CD14-positive monocyte (primary cell): ENCODE measurements at regions not wholly inside any gene's neighbourhood (a gene's known extent, or its start where the extent isn't known, plus 50 kb on each side); places are given as distances from the start of the nearest gene placed in this dataset.

Experiments
- DNase-seq, 3 donors: peaks; one replicate each; pipeline ENCODE4 v3.0.0-alpha.2; 2011 to 2022
- H2AFZ ChIP-seq: 2 replicates; pipeline ENCODE4 v1.6.0; 2012; ENCODE audit warnings: mild to moderate bottlenecking, low read depth, low read length, inconsistent platforms; ENCODE audit not compliant: insufficient read depth, poor library complexity, severe bottlenecking
- H3K27ac ChIP-seq, 2 donors: 1 replicate in 1 of 2; 2 replicates in 1 of 2; pipeline ENCODE4 v1.5.1; 2012 to 2013; ENCODE audit warnings: low read length in 2 of 2, control low read depth in 1 of 2, inconsistent platforms in 1 of 2, low read depth in 1 of 2, mild to moderate bottlenecking in 1 of 2
- H3K27me3 ChIP-seq, 2 donors: one replicate each; pipeline versions ENCODE4 v1.6.0 to v1.6.1; 2011 to 2013; ENCODE audit warnings: low read length in 2 of 2; ENCODE audit not compliant: control insufficient read depth in 2 of 2, insufficient read depth in 2 of 2
- H3K36me3 ChIP-seq, 2 donors: replicated peaks in 1 of 2; 1 replicate in 1 of 2; 2 replicates in 1 of 2; pipeline versions ENCODE4 v1.5.1 to v1.6.1; 2012 to 2013; ENCODE audit warnings: low read length in 2 of 2, control low read depth in 1 of 2, inconsistent platforms in 1 of 2, mild to moderate bottlenecking in 1 of 2; ENCODE audit not compliant: insufficient read depth in 2 of 2, control insufficient read depth in 1 of 2
- H3K4me1 ChIP-seq, 2 donors: 1 replicate in 1 of 2; 2 replicates in 1 of 2; pipeline versions ENCODE4 v1.5.1 to v1.6.1; 2012 to 2013; ENCODE audit warnings: low read length in 2 of 2, control low read depth in 1 of 2, inconsistent platforms in 1 of 2, mild to moderate bottlenecking in 1 of 2, moderate library complexity in 1 of 2; ENCODE audit not compliant: insufficient read depth in 2 of 2, control insufficient read depth in 1 of 2
- H3K4me2 ChIP-seq: replicated peaks from 2 replicates; pipeline ENCODE3; 2012; ENCODE audit warnings: low read length, moderate library complexity, mild to moderate bottlenecking; ENCODE audit not compliant: poor library complexity, severe bottlenecking; ENCODE audit errors: extremely low read depth
- H3K4me3 ChIP-seq, 3 experiments: fragments of 200-600 bp in 1 of 3; sonication (generic) in 1 of 3; replicated peaks in 1 of 3; 1 replicate in 2 of 3; 2 replicates in 1 of 3; pipeline ENCODE4 v1.5.1; 2011 to 2013; ENCODE audit warnings: low read length in 3 of 3, mild to moderate bottlenecking in 3 of 3, control low read depth in 2 of 3, low read depth in 2 of 3, inconsistent platforms in 1 of 3, moderate library complexity in 1 of 3
- H3K79me2 ChIP-seq: 2 replicates; pipeline ENCODE4 v1.6.0; 2012; ENCODE audit warnings: mild to moderate bottlenecking, control low read depth, inconsistent platforms, low read length, moderate library complexity; ENCODE audit not compliant: insufficient read depth
- H3K9ac ChIP-seq: 2 replicates; pipeline ENCODE4 v1.6.0; 2017; ENCODE audit warnings: low read length, mild to moderate bottlenecking; ENCODE audit not compliant: insufficient read depth, poor library complexity, severe bottlenecking
- H3K9me3 ChIP-seq, 2 donors: replicated peaks in 1 of 2; 1 replicate in 1 of 2; 2 replicates in 1 of 2; pipeline versions ENCODE4 v1.5.1 to v1.6.1; 2012 to 2013; ENCODE audit warnings: low read length in 2 of 2, control low read depth in 1 of 2; ENCODE audit not compliant: control insufficient read depth in 1 of 2, insufficient read depth in 1 of 2
- H4K20me1 ChIP-seq: 2 replicates; pipeline ENCODE4 v1.6.0; 2012; ENCODE audit warnings: mild to moderate bottlenecking, low read length, control low read depth, moderate library complexity; ENCODE audit not compliant: insufficient read depth
- H3K27ac Mint-ChIP-seq, 7 donors: one replicate each; pipeline ENCODE4 v1.8.0; 2020; ENCODE audit warnings: mild to moderate bottlenecking in 7 of 7, mixed read lengths in 7 of 7, moderate library complexity in 6 of 7, inconsistent platforms in 2 of 7
- H3K27me3 Mint-ChIP-seq, 3 donors: one replicate each; pipeline ENCODE4 v1.8.0; 2021 to 2022; ENCODE audit warnings: low read depth in 3 of 3, mild to moderate bottlenecking in 3 of 3, mixed read lengths in 3 of 3, moderate library complexity in 3 of 3, inconsistent platforms in 1 of 3
- H3K36me3 Mint-ChIP-seq, 2 donors: one replicate each; pipeline ENCODE4 v1.8.0; 2020; ENCODE audit warnings: mixed read lengths in 2 of 2, inconsistent platforms in 1 of 2, mild to moderate bottlenecking in 1 of 2
- H3K4me1 Mint-ChIP-seq: one replicate; pipeline ENCODE4 v1.8.0; 2020; ENCODE audit warnings: mild to moderate bottlenecking, mixed read lengths
- H3K4me3 Mint-ChIP-seq, 2 donors: one replicate each; pipeline ENCODE4 v1.8.0; 2020; ENCODE audit warnings: mild to moderate bottlenecking in 2 of 2, mixed read lengths in 2 of 2, moderate library complexity in 1 of 2
- H3K9me3 Mint-ChIP-seq, 7 donors: one replicate each; pipeline ENCODE4 v1.8.0; 2020 to 2022; ENCODE audit warnings: mixed read lengths in 7 of 7, mild to moderate bottlenecking in 6 of 7, moderate library complexity in 6 of 7, inconsistent platforms in 2 of 7
- WGBS: methylation state at CpG from one replicate; pipeline ENCODE4 v1.1.5; 2013; ENCODE audit warnings: missing lambda C conversion rate; ENCODE audit not compliant: insufficient coverage; 5-methylcytosine and 5-hydroxymethylcytosine counted together
- intact Hi-C, 2 donors: fragments of 100-400 bp; cut with micrococcal nuclease; formaldehyde crosslinking; loops; one replicate each; pipeline versions ENCODE4 v1.15.0 to v1.15.1; 2023
- TF ChIP-seq, protein P1 (sequence below): fragments of 200-600 bp; IDR thresholded peaks from one replicate; pipeline ENCODE4 v1.8.0; 2022; ENCODE audit warnings: antibody characterized with exemption, mild to moderate bottlenecking

DNA sequence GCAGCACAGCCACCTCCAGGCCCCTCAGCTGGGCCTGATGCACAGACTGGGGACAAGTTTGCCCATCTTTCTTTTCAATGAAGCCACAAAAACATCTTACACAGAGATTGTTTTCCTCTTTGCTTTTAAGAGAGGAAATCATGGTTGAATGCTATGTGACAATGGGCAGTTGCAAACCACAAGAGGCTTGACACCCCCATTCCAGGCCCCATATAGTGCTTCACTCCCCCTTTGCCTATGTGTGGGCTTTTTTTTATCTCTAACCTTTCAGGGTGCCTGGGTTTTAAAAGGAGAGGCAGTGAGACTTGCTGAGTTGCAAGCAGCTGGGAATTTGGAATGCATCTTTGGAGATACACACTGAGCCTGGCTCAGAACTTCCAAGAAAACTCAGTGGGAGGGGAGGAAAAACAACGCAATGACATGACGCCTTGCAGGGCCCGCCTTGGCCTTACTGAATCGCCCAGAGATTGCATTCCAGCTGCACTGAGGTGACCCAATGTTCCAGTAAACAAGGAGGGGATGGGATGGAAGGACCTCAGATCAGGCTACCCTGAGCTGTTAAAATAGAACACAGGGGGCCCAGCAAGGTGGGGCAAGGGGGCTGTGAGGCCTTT lies 145.2 kb upstream of the ZNF648 start:
- no peak overlapping the region for H3K4me3 ChIP-seq
- 96% methylated on average over 4 of the region's 4 CpGs for WGBS
- Mint-ChIP-seq H3K27me3 (peaks cover 0 to 4% (median 0%) of the 10 kb centered on the region in 3 donors), H3K4me1 (peaks cover 7% of the 10 kb centered on the region), H3K4me3 (no peak overlapping the region), H3K36me3 (no peaks in the 10 kb centered on the region), H3K9me3 (no peaks in the 10 kb centered on the region), H3K27ac (peak overlapping the region in 1 of 7 donors; percentile 6)
- no peak overlapping the region for H3K9ac ChIP-seq
- H2AFZ ChIP-seq = no peak overlapping the region
- H3K27me3 ChIP-seq = peaks cover 0 to 2% of the 10 kb centered on the region in 2 donors
- H3K36me3 ChIP-seq = no peaks in the 10 kb centered on the region
- H4K20me1 ChIP-seq = no peaks in the 10 kb centered on the region
- H3K4me1 ChIP-seq = no peaks in the 10 kb centered on the region
- H3K4me2 ChIP-seq = no peak overlapping the region
- no peaks in the 10 kb centered on the region for H3K79me2 ChIP-seq
- H3K9me3 ChIP-seq = no peaks in the 10 kb centered on the region
- TF ChIP-seq, protein P1, sequence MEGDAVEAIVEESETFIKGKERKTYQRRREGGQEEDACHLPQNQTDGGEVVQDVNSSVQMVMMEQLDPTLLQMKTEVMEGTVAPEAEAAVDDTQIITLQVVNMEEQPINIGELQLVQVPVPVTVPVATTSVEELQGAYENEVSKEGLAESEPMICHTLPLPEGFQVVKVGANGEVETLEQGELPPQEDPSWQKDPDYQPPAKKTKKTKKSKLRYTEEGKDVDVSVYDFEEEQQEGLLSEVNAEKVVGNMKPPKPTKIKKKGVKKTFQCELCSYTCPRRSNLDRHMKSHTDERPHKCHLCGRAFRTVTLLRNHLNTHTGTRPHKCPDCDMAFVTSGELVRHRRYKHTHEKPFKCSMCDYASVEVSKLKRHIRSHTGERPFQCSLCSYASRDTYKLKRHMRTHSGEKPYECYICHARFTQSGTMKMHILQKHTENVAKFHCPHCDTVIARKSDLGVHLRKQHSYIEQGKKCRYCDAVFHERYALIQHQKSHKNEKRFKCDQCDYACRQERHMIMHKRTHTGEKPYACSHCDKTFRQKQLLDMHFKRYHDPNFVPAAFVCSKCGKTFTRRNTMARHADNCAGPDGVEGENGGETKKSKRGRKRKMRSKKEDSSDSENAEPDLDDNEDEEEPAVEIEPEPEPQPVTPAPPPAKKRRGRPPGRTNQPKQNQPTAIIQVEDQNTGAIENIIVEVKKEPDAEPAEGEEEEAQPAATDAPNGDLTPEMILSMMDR = no peak
- no peak overlapping the region for H3K27ac ChIP-seq
- DNase-seq = no peak
- intact Hi-C loops = no loop called here

DNA sequence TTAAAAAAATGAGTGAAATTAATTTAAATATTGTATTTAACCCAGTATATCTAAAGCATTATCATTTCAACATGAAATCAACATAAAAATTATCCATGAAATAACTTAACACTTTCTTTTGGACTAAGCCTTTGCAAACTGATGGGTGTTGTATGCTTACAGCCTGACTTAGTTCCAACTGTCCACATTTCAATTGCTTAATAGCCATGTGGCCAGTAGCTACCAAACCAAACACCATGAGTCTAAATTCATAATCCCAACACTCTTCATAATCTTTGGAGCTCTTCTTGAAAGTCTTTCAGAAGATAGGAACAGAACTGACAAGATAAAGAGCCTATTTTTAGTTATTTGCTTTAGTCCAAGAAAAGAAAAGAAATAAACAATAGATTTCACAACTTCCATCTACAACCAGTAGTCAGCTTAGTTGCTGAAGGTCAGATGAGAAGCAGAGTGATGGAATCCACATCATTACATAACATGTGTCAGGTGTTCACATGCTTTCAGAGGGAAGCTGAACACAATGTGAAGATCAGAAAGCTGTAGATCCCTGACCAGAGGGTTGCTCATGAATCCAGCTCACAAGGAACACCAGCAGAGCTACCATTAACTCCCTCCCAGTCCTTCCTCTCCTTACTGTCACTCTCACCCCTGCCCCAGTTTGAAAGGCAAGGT lies 144.0 kb upstream of the ZNF648 start:
- Mint-ChIP-seq H3K4me3 (no peak overlapping the region), H3K4me1 (peaks cover 7% of the 10 kb centered on the region), H3K27me3 (peaks cover 0 to 4% (median 0%) of the 10 kb centered on the region in 3 donors), H3K9me3 (no peaks in the 10 kb centered on the region), H3K36me3 (no peaks in the 10 kb centered on the region), H3K27ac (peak overlapping the region in 3 of 7 donors; percentile 4 to 82 (median 37))
- no peaks in the 10 kb centered on the region for H3K36me3 ChIP-seq
- intact Hi-C loops = no loop called here
- H3K4me2 ChIP-seq = no peak overlapping the region
- H3K4me1 ChIP-seq = no peaks in the 10 kb centered on the region
- no peaks in the 10 kb centered on the region for H4K20me1 ChIP-seq
- H2AFZ ChIP-seq = no peak overlapping the region
- H3K9me3 ChIP-seq = no peaks in the 10 kb centered on the region
- no peak overlapping the region for H3K4me3 ChIP-seq
- no peaks in the 10 kb centered on the region for H3K79me2 ChIP-seq
- H3K9ac ChIP-seq = no peak overlapping the region
- peaks cover 0 to 2% of the 10 kb centered on the region in 2 donors for H3K27me3 ChIP-seq
- H3K27ac ChIP-seq = no peak overlapping the region
- TF ChIP-seq, protein P1 = no peak
- peak; percentile 16 to 73 (median 32) for DNase-seq
